ENCODE measurements at regions not wholly inside any gene's neighbourhood (a gene's known extent, or its start where the extent isn't known, plus 50 kb on each side); places are given as distances from the start of the nearest gene placed in this dataset.

GRCh38 chr16:48681520-48681919 is 71.5 kb upstream of the N4BP1 start:
- no peak for TF ChIP-seq CTCF (IDR thresholded peaks at IDR 0.05)
- TF ChIP-seq EZH2 (IDR thresholded peaks at IDR 0.05; ENCODE audit: borderline replicate concordance, insufficient read depth, low read depth, low read length, poor library complexity, severe bottlenecking) = no peak

Measured in B cell (primary cell).